BLaER1 (cell line): ENCODE measurements at regions not wholly inside any gene's neighbourhood (a gene's known extent, or its start where the extent isn't known, plus 50 kb on each side); places are given as distances from the start of the nearest gene placed in this dataset.
"Not testable (repeated sequence)": the region's sequence is repeated elsewhere in the genome, so short reads cannot be mapped to it uniquely, and the experiment has no call there.

Experiments
- H3K27ac ChIP-seq: shearing (Covaris generic); formaldehyde crosslinking; 2 replicates; pipeline ENCODE4 v1.8.1; 2022
- H3K27me3 ChIP-seq: shearing (Covaris generic); formaldehyde crosslinking; 2 replicates; pipeline ENCODE4 v1.8.1; 2022
- H3K36me3 ChIP-seq: shearing (Covaris generic); formaldehyde crosslinking; 2 replicates; pipeline ENCODE4 v1.8.1; 2022
- H3K4me1 ChIP-seq: shearing (Covaris generic); formaldehyde crosslinking; 2 replicates; pipeline ENCODE4 v1.8.1; 2022
- H3K4me2 ChIP-seq: shearing (Covaris generic); formaldehyde crosslinking; 2 replicates; pipeline ENCODE4 v1.8.1; 2022
- H3K4me3 ChIP-seq: shearing (Covaris generic); formaldehyde crosslinking; 2 replicates; pipeline ENCODE4 v1.8.1; 2022
- H3K9ac ChIP-seq: shearing (Covaris generic); formaldehyde crosslinking; 2 replicates; pipeline ENCODE4 v1.8.1; 2022
- H3K9me3 ChIP-seq: shearing (Covaris generic); formaldehyde crosslinking; 2 replicates; pipeline ENCODE4 v1.8.1; 2022
- H4K20me1 ChIP-seq: shearing (Covaris generic); formaldehyde crosslinking; 2 replicates; pipeline ENCODE4 v1.8.1; 2022
- Cebpa-rat ChIP-seq: shearing (Covaris generic); IDR thresholded peaks from 2 replicates; pipeline ENCODE4 v1.8.1; 2022

DNA sequence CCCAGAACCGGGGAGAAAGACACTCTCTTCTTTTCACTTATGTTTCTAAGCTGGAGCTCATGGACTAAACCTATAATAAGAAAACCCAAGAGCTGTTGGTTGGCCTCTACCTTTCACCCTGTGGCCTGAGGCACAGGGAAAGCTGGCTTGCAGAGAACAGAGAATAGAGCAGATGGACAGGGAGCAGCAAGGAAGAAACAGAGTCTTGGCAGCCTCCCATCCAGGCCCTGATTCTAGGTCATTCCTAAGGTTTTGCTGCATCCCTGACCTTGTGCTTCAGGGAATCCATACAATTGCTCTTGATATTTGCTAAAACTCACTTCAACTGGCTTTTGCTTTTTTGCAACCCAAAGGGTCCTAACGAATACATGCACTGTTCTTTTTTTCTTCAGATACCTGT lies 87.8 kb downstream of the SMIM20 start:
- Histone ChIP-seq H4K20me1 (no peaks in the 10 kb centered on the region), H3K27ac (no peak overlapping the region), H3K4me3 (no peak overlapping the region), H3K4me1 (no peaks in the 10 kb centered on the region), H3K4me2 (no peak overlapping the region), H3K36me3 (no peaks in the 10 kb centered on the region), H3K9me3 (no peaks in the 10 kb centered on the region), H3K9ac (no peak overlapping the region), H3K27me3 (no peaks in the 10 kb centered on the region)
- no peak for TF ChIP-seq Cebpa-rat

DNA sequence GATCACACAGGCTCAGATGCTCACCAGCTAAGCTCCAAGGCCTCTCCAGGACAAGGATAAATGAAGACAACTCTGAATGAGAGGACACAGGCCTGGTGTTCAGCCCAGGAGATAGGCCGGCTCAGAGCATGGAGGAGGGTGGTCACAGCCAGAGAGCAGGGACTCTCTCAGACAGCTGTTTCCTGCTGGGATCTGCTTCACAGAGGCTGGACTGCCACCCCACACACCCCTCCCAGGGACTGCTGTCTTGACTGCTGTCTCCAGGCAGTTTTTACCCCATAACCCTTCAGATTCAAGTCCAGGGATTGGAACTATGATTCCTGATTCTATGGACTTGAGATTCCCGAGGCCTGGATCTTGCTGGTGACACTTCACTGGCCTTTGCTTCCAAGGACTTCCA lies 89.0 kb downstream of the SMIM20 start:
- no peaks in the 10 kb centered on the region for H3K36me3 ChIP-seq
- no peaks in the 10 kb centered on the region for H3K27me3 ChIP-seq
- no peak overlapping the region for H3K9ac ChIP-seq
- no peaks in the 10 kb centered on the region for H4K20me1 ChIP-seq
- TF ChIP-seq Cebpa-rat = no peak
- H3K4me3 ChIP-seq = no peak overlapping the region
- peaks cover 5% of the 10 kb centered on the region for H3K9me3 ChIP-seq
- H3K4me2 ChIP-seq = no peak overlapping the region
- H3K4me1 ChIP-seq = no peaks in the 10 kb centered on the region
- H3K27ac ChIP-seq = no peak overlapping the region

DNA sequence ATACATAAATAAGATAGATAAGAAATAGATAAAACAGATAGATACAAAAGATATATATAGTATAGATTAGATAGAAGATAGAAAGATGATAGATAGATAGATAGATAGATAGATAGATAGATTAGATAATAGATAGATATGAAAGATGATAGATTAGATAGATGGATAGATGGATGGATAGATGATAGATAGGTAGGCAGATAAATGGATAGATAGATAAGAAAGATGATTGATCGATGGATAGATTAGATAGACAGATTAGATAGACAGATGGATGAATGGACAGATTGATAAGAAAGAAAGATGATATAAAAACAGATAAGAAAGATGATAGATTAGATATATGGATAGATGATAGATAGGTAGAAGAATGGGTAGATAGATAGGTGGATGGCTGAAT lies 90.3 kb downstream of the SMIM20 start:
- no peak for TF ChIP-seq Cebpa-rat
- no peak overlapping the region for H3K4me3 ChIP-seq
- H3K36me3 ChIP-seq = no peaks in the 10 kb centered on the region
- no peak overlapping the region for H3K27ac ChIP-seq
- no peak overlapping the region for H3K4me2 ChIP-seq
- H3K4me1 ChIP-seq = no peaks in the 10 kb centered on the region
- no peaks in the 10 kb centered on the region for H4K20me1 ChIP-seq
- H3K27me3 ChIP-seq = no peaks in the 10 kb centered on the region
- no peak overlapping the region for H3K9ac ChIP-seq
- peaks cover 10% of the 10 kb centered on the region for H3K9me3 ChIP-seq

DNA sequence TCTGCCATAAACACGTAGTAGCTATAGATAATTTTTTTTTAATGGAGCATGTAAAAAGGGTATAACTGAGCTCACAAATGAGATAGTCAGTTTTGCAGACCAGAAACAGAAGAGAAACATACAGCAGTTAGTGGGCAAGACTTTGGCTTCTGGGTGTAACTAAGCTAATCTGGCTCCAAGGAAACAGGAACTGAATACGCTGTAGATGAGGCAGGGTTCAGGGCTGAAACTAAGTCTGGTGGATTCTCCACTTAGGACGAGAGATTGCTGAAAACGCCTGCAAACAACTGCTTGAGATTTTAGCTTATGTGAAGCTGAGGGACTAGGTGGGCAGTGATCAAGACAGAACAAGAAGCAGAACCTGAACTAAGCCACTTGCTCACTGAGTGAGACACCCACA lies 91.7 kb downstream of the SMIM20 start:
- TF ChIP-seq Cebpa-rat = no peak
- Histone ChIP-seq H3K27ac (no peak overlapping the region), H3K4me3 (no peak overlapping the region), H3K9me3 (peaks cover 17% of the 10 kb centered on the region), H3K9ac (no peak overlapping the region), H3K36me3 (no peaks in the 10 kb centered on the region), H4K20me1 (no peaks in the 10 kb centered on the region), H3K4me1 (no peaks in the 10 kb centered on the region), H3K4me2 (no peak overlapping the region), H3K27me3 (no peaks in the 10 kb centered on the region)

DNA sequence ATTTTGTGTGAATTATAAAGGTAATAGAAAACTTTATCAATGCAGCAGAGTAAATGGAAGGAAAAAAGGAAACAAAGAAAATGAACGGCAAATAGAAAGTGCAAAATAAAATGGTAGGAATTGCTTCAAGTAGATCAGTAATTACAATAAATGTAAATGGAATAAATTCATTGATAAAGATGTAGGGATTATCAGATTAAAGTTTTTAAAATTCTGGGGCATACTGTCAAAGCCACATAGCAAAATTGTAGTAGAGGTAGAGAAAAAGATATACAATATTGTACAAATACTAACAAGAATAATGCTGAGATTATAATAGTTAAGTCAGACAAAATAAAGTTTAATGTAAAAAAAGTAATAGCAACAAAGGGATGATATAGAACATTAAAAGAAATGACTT lies 94.7 kb downstream of the SMIM20 start:
- H3K9ac ChIP-seq = no peak overlapping the region
- no peaks in the 10 kb centered on the region for H3K36me3 ChIP-seq
- H4K20me1 ChIP-seq = no peaks in the 10 kb centered on the region
- H3K9me3 ChIP-seq = peaks cover 17% of the 10 kb centered on the region
- no peak overlapping the region for H3K4me3 ChIP-seq
- TF ChIP-seq Cebpa-rat = no peak
- H3K4me1 ChIP-seq = no peaks in the 10 kb centered on the region
- no peaks in the 10 kb centered on the region for H3K27me3 ChIP-seq
- H3K27ac ChIP-seq = no peak overlapping the region
- H3K4me2 ChIP-seq = no peak overlapping the region

DNA sequence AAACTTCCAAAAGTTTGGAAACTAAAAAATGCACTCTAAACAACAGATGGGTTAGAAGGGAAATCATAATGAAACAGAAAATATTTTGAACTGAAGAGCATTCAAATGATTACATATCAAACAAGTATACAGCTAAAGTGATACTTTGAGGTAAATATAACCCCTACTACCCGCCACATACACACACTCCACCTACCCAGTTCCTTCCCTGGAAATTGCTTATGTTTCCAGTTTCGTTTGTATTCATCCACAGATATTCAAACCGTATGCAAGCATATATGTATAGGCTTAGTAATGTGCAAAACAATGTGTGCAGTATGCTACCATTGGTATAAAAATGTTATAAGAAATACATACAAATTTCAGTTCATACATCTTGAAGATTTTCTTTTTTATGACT lies 95.5 kb downstream of the SMIM20 start:
- Histone ChIP-seq H3K4me1 (no peaks in the 10 kb centered on the region), H3K4me3 (no peak overlapping the region), H3K27me3 (no peaks in the 10 kb centered on the region), H3K27ac (no peak overlapping the region), H3K4me2 (no peak overlapping the region), H4K20me1 (no peaks in the 10 kb centered on the region), H3K36me3 (no peaks in the 10 kb centered on the region), H3K9ac (no peak overlapping the region), H3K9me3 (peaks cover 17% of the 10 kb centered on the region)
- TF ChIP-seq Cebpa-rat = no peak

DNA sequence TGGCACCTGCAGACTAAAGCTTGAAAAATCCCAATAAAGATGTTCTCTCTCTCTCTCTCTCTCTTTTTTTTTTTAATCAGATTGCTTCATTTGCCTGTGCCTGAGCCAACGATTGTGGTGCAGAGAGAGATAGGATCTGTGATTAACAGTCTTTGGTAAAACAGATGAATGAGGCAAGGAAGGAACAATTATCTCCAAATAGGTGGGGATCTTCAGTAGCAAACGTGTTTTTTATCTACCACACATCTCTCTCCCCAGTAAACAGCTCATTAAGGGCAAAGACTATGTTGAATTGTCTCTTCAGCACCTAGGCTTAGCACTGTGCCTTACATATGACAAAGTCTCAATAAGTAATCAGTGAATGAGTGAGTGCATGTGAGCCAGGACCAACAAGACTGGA lies 96.3 kb downstream of the SMIM20 start:
- Histone ChIP-seq H3K9me3 (peaks cover 17% of the 10 kb centered on the region), H4K20me1 (no peaks in the 10 kb centered on the region), H3K4me1 (no peaks in the 10 kb centered on the region), H3K4me3 (no peak overlapping the region), H3K36me3 (no peaks in the 10 kb centered on the region), H3K4me2 (no peak overlapping the region), H3K9ac (no peak overlapping the region), H3K27me3 (no peaks in the 10 kb centered on the region), H3K27ac (no peak overlapping the region)
- no peak for TF ChIP-seq Cebpa-rat

DNA sequence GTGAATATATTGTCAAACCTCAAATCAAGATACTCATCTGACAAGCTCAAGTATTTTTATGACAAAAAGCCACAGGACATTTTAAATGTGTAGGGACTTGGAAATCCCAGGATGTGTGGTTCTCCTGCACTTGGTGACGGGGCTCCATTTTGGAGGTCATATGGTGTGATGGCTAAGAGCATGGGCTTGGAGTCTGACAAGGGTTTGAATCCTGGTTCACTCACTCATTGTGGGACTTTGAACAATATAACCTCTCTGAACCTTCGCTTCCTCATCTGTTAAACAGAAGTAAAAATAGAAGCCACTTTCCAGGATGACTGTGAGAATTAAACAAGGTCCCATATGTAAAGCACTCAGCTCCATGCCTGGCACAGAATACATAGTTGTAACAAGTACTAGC lies 99.6 kb downstream of the SMIM20 start:
- Histone ChIP-seq H3K9me3 (peaks cover 26% of the 10 kb centered on the region), H3K27ac (no peak overlapping the region), H3K27me3 (no peaks in the 10 kb centered on the region), H3K4me3 (no peak overlapping the region), H4K20me1 (no peaks in the 10 kb centered on the region), H3K4me2 (no peak overlapping the region), H3K4me1 (no peaks in the 10 kb centered on the region), H3K9ac (no peak overlapping the region), H3K36me3 (no peaks in the 10 kb centered on the region)
- TF ChIP-seq Cebpa-rat = no peak

DNA sequence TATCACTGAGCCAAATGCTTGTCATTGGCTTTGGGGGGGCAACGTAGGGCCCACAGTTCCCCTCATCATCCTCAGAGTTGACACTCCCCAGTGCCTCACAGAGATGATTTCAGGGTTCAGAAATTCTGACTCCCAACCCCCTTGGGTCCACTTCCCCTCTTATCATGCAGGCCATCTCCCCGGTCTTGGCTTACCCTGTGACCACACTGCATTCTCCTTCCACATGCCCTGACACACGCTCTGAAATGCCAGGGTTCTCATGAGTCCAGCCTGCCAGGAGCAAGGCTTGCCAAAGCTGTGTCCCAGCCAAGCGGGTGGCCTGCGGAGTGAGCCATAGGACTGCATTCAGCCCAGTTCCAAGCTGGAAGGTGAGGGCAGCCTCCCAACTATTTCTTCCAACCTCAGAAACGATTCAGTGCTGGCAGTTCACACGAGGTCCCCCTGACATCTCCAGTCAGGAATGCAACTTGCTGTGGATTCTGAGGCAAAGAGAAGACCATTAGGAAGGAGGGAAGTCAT lies 101.2 kb downstream of the SMIM20 start:
- Histone ChIP-seq H3K4me2 (no peak overlapping the region), H3K4me3 (no peak overlapping the region), H3K4me1 (no peaks in the 10 kb centered on the region), H3K27me3 (no peaks in the 10 kb centered on the region), H3K36me3 (no peaks in the 10 kb centered on the region), H3K9me3 (peaks cover 22% of the 10 kb centered on the region), H3K9ac (no peak overlapping the region), H4K20me1 (no peaks in the 10 kb centered on the region), H3K27ac (no peak overlapping the region)
- TF ChIP-seq Cebpa-rat = no peak

DNA sequence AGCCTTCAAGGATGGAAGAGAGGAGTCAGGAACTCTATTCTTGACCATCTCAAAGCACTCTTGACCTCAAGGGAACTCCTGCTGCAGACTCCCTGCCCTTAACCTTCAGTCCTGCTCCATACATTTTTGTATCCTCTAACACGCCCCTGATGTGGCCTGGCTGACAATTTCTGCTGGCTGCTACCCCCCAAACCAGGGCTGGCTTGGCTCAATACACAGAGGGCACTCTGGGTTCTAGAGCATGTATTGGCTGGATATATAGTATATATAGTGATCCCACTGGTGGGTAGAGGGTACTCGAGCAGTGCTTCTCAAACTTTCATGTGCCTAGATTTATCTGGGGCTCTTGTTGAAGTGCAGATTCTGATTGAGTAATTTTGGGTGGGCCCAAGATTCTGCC lies 101.9 kb downstream of the SMIM20 start:
- H4K20me1 ChIP-seq = no peaks in the 10 kb centered on the region
- H3K27me3 ChIP-seq = no peaks in the 10 kb centered on the region
- peaks cover 22% of the 10 kb centered on the region for H3K9me3 ChIP-seq
- H3K4me3 ChIP-seq = no peak overlapping the region
- no peaks in the 10 kb centered on the region for H3K36me3 ChIP-seq
- H3K4me2 ChIP-seq = no peak overlapping the region
- H3K9ac ChIP-seq = no peak overlapping the region
- H3K27ac ChIP-seq = no peak overlapping the region
- no peak for TF ChIP-seq Cebpa-rat
- no peaks in the 10 kb centered on the region for H3K4me1 ChIP-seq

DNA sequence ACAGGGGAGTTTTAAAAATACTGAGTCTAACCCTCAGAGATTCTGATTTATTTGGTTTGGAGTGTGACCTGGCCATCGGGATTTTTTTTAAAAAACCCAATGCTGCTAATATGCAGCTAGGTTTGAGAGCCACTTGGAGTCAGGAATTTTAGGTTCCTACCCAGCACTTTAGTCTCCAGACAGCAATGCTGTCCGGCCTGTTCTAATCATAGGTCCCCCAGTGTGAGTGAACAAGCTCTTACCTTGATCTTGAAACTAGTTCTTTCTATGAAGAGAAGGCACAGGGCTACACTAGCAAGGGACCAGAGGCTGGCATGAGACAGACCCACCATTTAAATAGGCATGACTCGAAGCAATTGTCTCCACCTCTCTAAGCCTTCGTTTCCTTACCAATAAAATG lies 103.5 kb downstream of the SMIM20 start:
- H3K4me2 ChIP-seq = no peak overlapping the region
- H3K4me1 ChIP-seq = no peaks in the 10 kb centered on the region
- H3K9me3 ChIP-seq = peaks cover 22% of the 10 kb centered on the region
- no peaks in the 10 kb centered on the region for H3K36me3 ChIP-seq
- H4K20me1 ChIP-seq = no peaks in the 10 kb centered on the region
- H3K27ac ChIP-seq = no peak overlapping the region
- no peaks in the 10 kb centered on the region for H3K27me3 ChIP-seq
- no peak for TF ChIP-seq Cebpa-rat
- no peak overlapping the region for H3K4me3 ChIP-seq
- no peak overlapping the region for H3K9ac ChIP-seq

DNA sequence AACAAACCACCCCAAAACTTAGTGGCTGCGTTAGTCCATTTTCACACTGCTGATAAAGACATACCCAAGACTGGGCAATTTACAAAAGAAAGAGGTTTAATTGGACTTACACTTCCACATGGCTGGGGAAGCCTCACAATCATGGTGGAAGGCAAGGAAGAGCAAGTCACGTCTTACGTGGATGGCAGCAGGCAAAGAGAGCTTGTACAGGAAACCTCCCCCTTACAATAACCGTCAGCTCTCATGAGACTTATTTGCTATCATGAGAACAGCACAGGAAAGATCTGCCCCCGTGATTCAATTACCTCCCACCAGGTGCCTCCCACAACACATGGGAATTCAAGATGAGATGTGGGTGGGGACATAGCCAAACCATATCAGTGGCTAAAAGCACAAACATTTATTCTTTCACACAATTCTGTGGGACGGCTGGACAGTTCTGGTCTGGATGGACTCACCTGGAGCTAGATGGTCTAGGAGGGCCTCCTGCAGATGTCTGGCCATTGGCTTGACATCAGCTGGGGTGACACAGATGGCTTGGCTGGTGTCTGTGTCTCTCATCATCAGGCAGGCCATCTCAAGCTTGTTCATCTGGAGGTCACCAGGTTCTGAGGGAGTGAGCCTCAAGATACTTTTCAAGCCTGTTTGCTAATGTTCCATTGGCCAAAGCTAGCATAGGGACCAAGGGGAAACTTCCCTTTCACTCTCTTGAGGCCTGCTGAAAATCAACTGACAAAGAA lies 104.1 kb downstream of the SMIM20 start:
- H3K4me1 ChIP-seq = not testable (repeated sequence)

More for the DNA sequence above, 104.1 kb downstream of the SMIM20 start:
- H3K4me2 ChIP-seq, H3K4me3 ChIP-seq, H3K27me3 ChIP-seq, H4K20me1 ChIP-seq, H3K9ac ChIP-seq, H3K27ac ChIP-seq, H3K36me3 ChIP-seq: not testable (repeated sequence)
- peaks cover 22% of the 10 kb centered on the region for H3K9me3 ChIP-seq
